ENCODE measurements at regions not wholly inside any gene's neighbourhood (a gene's known extent, or its start where the extent isn't known, plus 50 kb on each side); places are given as distances from the start of the nearest gene placed in this dataset.

- no peak for DNase-seq (ENCODE audit: low spot score)
Measured at GRCh38 chr4:175540151-175540550, 271.9 kb downstream of the GPM6A start.

DNA sequence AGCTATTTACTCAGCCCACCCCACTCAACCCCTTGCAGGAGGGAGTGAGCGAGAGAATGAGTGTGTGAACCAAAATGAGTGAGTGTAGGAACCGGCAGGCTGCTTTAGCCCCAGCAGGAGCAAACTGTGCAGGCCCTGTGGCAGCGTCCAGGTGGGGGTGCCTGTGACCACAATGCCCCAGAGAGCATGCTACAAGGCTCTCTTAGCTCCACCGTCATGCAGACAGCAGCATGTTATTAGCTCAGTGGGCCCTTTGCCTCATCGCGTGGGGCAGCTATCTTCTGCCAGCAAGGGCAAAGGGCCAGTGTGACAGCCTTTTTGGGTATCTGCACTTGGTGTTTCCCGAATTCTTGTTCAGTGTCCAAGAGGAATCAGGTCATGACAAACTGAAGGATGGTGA lies 271.3 kb downstream of the GPM6A start:
- no peak for DNase-seq (ENCODE audit: low spot score)

GRCh38 chr4:175542786-175543185 lies 269.3 kb downstream of the GPM6A start:
- DNase-seq (ENCODE audit: low spot score): no peak

GRCh38 chr4:175559126-175559525 lies 252.9 kb downstream of the GPM6A start:
- no peak for DNase-seq (ENCODE audit: low spot score)

DNA sequence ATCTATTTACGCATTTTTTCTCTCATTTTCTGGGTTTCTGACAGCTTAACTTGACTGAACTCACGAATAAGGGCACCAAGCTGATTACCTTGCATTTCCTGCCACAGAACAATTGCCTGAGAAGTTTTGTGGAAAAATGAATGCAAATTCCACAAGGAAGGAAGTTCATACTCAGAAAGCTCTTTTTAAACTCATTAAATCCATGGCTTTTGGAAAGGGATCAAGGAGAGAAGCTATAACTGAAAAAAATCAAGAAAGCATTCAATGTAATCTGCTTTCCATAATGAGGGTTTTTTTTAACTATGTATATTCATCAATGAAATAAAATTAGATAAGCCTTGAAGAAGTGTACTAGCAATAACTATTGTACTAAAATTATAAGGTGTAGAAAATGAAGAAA lies 252.5 kb downstream of the GPM6A start:
- DNase-seq (ENCODE audit: low spot score): no peak

DNA sequence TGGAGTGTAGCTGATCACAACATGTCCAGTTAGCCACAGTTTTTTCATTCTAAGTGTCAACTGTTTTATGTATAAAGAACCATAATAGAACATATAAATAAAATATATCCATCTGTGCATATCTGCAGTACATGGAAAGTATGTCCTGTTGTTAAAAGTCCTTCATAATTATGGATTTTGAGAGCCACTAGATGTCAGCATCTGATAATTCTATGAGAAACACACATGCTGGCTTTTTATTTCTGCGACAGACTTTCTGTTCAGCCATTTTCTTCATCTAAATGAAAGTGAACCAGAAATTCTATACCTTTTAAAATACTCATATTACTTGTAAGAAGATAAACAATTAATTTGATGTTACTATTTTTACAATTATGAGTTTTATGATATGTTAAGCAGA lies 251.5 kb downstream of the GPM6A start:
- DNase-seq (ENCODE audit: low spot score): no peak

DNA sequence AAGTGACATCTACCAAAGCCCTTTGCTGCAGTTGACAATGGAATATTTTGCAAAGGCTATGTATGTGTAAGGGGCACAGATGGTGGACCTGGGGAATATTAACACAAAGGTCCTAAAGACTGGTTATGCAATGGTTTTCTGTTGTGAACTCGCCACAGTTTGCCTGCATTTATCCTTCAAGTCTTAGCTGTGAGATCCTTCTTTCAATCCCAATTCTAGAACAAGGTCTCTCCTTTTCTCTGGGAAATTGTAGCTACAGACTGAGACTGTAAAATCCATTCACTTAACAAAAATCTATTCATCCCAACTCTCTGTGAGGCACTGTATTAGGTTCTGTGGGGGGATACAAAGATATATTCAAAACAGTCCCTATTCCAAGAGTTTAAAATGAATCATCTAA lies 250.4 kb downstream of the GPM6A start:
- no peak for DNase-seq (ENCODE audit: low spot score)

DNA sequence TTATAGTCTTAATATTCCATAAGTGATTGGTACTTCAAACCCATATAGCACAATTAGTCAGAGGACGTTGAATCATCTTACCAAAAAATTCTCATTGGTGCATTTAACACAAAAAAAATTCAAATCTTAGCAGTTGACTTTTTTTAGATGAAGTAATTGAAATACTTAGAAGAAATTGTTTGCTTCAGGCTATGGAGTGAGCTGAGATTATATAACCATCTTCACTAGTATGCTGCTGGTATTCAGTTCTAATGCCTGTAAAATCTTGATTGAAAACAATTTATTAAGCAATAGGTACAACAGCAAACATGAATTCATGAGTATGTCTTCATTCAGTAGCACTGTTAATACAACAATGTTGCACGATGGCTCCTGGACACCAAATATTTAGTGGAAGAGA lies 250.0 kb downstream of the GPM6A start:
- DNase-seq (ENCODE audit: low spot score): no peak

DNA sequence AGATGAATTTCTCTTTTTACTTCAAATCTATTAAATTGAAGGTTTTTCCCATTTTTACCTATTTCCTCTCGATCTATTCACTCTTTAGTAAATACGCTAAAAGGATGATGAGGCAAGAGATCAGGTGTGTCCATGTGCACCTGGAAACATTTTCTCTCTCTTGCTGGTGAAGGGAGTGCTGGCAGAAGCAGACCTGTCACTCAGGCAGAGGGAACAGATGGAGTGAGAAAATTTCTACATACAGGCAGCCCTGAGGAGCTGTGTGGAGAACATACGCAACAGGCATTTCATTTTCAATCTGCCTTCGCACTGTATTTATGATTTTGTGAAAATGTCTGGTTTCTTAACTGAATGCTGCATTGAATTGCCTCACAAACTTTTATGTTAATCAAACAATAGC lies 249.5 kb downstream of the GPM6A start:
- no peak for DNase-seq (ENCODE audit: low spot score)
